Breast epithelium (tissue), 4 donors: ENCODE measurements at regions not wholly inside any gene's neighbourhood (a gene's known extent, or its start where the extent isn't known, plus 50 kb on each side); places are given as distances from the start of the nearest gene placed in this dataset.

ENCODE experiments used
- DNase-seq, 2 donors: peaks; one replicate each; pipeline ENCODE4 v3.0.0-alpha.2; 2019; ENCODE audit warnings: low spot score in 2 of 2
- H3K27ac ChIP-seq, 2 donors: fragments of 200-600 bp; sonication (generic) in 1 of 2; one replicate each; pipeline ENCODE4 v1.5.1; 2016 to 2019; ENCODE audit warnings: mild to moderate bottlenecking in 1 of 2
- H3K27me3 ChIP-seq, 2 donors: fragments of 200-600 bp; sonication (generic) in 1 of 2; one replicate each; pipeline versions ENCODE4 v1.5.1 to v1.6.0; 2017 to 2019; ENCODE audit warnings: control low read depth in 1 of 2, mild to moderate bottlenecking in 1 of 2
- H3K36me3 ChIP-seq: fragments of 200-600 bp; one replicate; pipeline ENCODE4 v1.5.1; 2019
- H3K4me1 ChIP-seq, 2 donors: fragments of 200-600 bp; sonication (generic); one replicate each; pipeline ENCODE4 v1.5.1; 2016 to 2019; ENCODE audit warnings: control low read depth in 1 of 2
- H3K4me3 ChIP-seq, 3 donors: fragments of 200-600 bp; sonication (generic); 1 replicate in 2 of 3; 2 replicates in 1 of 3; pipeline ENCODE4 v1.5.1; 2016 to 2019; ENCODE audit warnings: mild to moderate bottlenecking in 3 of 3, moderate library complexity in 2 of 3
- H3K9me3 ChIP-seq, 2 donors: fragments of 200-600 bp; sonication (generic) in 1 of 2; one replicate each; pipeline ENCODE4 v1.5.1; 2016 to 2019; ENCODE audit warnings: control low read depth in 1 of 2
- POLR2A ChIP-seq: fragments of 450-650 bp; IDR thresholded peaks from one replicate; pipeline ENCODE4 v1.6.1; 2016; ENCODE audit warnings: antibody characterized with exemption, mild to moderate bottlenecking, moderate library complexity
- POLR2AphosphoS5 ChIP-seq, 3 donors: sonication (generic); formaldehyde crosslinking; IDR thresholded peaks; one replicate each; pipeline ENCODE4 v1.6.1; 2017; ENCODE audit warnings: antibody characterized with exemption in 3 of 3
- intact Hi-C: fragments of 100-400 bp; cut with DNase I; formaldehyde crosslinking; loops from one replicate; pipeline ENCODE4 v1.15.1; 2023; ENCODE audit warnings: low total_unique reads
- TF ChIP-seq, protein P1 (sequence below), 3 donors: fragments of 450-650 bp; IDR thresholded peaks; one replicate each; pipeline ENCODE4 v1.5.1; 2016 to 2017; ENCODE audit warnings: antibody characterized with exemption in 3 of 3, mild to moderate bottlenecking in 3 of 3, moderate library complexity in 3 of 3

DNA sequence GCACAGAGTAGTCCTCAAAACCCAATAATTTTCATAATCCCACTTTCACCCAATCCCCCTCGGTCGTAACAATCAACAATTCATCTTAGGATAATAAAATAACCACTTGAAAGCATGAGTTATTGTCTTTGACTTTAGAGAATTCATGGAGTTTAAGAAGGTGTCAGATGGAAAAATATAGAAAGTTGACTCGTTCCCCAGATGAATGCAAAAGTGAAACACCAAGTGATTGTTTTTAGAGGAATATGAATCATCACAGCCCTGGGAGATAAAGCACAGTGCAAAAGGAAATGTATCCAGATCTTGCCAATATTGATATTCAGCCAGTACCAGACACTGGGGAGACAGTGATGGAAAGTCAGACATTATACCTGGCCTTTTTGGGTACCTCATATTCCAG is 860.5 kb downstream of the DHX35 start:
- Histone ChIP-seq H3K9me3 (no peaks in the 10 kb centered on the region), H3K4me3 (no peak overlapping the region), H3K27ac (no peak overlapping the region), H3K27me3 (no peaks in the 10 kb centered on the region), H3K36me3 (no peaks in the 10 kb centered on the region), H3K4me1 (no peaks in the 10 kb centered on the region)
- intact Hi-C loops = no loop called here
- no peak for TF ChIP-seq POLR2AphosphoS5 (IDR thresholded peaks at IDR 0.05)
- no peak for TF ChIP-seq POLR2A
- TF ChIP-seq, protein P1, sequence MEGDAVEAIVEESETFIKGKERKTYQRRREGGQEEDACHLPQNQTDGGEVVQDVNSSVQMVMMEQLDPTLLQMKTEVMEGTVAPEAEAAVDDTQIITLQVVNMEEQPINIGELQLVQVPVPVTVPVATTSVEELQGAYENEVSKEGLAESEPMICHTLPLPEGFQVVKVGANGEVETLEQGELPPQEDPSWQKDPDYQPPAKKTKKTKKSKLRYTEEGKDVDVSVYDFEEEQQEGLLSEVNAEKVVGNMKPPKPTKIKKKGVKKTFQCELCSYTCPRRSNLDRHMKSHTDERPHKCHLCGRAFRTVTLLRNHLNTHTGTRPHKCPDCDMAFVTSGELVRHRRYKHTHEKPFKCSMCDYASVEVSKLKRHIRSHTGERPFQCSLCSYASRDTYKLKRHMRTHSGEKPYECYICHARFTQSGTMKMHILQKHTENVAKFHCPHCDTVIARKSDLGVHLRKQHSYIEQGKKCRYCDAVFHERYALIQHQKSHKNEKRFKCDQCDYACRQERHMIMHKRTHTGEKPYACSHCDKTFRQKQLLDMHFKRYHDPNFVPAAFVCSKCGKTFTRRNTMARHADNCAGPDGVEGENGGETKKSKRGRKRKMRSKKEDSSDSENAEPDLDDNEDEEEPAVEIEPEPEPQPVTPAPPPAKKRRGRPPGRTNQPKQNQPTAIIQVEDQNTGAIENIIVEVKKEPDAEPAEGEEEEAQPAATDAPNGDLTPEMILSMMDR (IDR thresholded peaks at IDR 0.05) = no peak
- DNase-seq = no peak

DNA sequence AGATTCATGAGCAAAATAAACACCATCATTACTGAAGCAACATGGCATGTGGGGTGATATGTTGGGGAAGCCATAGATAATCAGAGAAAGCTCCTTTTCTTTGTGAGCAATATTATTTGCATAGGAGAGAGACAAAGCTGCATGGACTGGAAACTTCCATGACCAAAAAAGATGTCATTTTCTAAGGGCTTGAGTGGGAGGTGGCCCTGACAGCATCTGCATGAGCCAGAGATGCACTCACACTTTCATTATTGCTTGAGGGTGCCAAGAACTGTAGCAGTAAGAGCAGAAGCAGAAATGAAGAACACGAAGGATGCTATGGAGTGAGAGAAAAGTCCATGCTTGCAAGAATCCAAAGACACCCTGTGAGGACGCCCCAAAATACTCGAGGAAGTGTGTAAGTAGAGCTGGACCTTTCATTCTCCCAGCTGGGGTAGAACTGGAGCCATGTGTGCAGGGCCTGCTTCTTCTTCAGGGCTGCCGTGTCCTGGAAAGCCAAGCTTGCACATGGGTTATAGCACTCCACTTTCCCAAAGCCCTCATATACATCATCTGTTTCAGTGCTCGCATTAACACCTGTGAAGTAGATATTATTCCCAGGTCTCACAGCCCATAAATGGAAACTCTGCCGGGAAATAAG is 851.2 kb downstream of the DHX35 start:
- intact Hi-C loops = no loop called here
- Histone ChIP-seq H3K27ac (no peak overlapping the region), H3K9me3 (no peaks in the 10 kb centered on the region), H3K36me3 (no peaks in the 10 kb centered on the region), H3K4me1 (no peaks in the 10 kb centered on the region), H3K27me3 (no peaks in the 10 kb centered on the region), H3K4me3 (no peak overlapping the region)
- no peak for DNase-seq
- TF ChIP-seq, protein P1 (IDR thresholded peaks at IDR 0.05) = no peak
- TF ChIP-seq POLR2A (no peak), POLR2AphosphoS5 (IDR thresholded peaks at IDR 0.05) (no peak)

DNA sequence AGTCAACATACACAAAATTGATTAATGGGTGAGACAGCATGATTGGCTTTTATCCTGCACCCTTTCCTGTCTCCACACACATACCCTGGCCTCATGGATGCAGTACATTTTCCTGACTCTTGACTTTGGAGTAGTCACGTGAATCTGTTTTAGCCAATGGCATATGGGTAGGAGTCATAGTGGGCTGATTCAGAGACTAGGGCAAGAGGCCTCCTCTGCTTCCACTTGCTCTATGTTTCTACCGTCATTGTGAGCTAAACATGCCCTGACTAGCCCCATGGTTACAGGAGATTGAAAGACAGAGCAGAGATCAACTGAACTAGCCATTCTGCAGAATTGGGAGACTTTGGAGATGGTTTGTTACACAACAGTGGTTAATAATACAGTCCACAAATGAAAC is 850.0 kb downstream of the DHX35 start:
- Histone ChIP-seq H3K9me3 (no peaks in the 10 kb centered on the region), H3K27ac (no peak overlapping the region), H3K27me3 (no peaks in the 10 kb centered on the region), H3K4me3 (no peak overlapping the region), H3K4me1 (no peaks in the 10 kb centered on the region), H3K36me3 (no peaks in the 10 kb centered on the region)
- intact Hi-C loops = no loop called here
- TF ChIP-seq POLR2AphosphoS5 (IDR thresholded peaks at IDR 0.05) (no peak), POLR2A (no peak)
- TF ChIP-seq, protein P1 (IDR thresholded peaks at IDR 0.05) = no peak
- no peak for DNase-seq

DNA sequence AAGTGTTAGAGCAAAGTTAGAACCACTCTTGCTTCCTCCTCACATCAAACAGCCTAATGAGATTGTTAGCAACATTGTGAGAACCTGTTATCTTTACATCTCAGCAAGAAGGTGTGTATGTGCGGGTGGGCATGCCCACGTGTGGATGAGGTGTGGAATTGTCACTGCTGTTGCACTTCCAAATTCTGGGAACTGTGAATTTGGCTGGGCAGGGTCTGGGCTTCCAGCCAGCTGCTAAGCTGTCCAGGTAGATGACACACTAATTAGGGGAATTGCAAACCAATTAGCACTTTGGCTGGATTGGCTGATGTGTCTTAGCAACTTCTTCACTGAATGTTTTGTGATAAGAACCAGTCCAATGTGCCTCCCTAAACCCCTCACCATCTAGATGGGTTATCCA is 848.2 kb downstream of the DHX35 start:
- Histone ChIP-seq H3K27ac (no peak overlapping the region), H3K27me3 (no peaks in the 10 kb centered on the region), H3K4me3 (no peak overlapping the region), H3K36me3 (no peaks in the 10 kb centered on the region), H3K4me1 (no peaks in the 10 kb centered on the region), H3K9me3 (no peaks in the 10 kb centered on the region)
- intact Hi-C loops = no loop called here
- TF ChIP-seq POLR2A = no peak
- TF ChIP-seq POLR2AphosphoS5 (IDR thresholded peaks at IDR 0.05) = no peak
- TF ChIP-seq, protein P1 (IDR thresholded peaks at IDR 0.05) = no peak
- no peak for DNase-seq

DNA sequence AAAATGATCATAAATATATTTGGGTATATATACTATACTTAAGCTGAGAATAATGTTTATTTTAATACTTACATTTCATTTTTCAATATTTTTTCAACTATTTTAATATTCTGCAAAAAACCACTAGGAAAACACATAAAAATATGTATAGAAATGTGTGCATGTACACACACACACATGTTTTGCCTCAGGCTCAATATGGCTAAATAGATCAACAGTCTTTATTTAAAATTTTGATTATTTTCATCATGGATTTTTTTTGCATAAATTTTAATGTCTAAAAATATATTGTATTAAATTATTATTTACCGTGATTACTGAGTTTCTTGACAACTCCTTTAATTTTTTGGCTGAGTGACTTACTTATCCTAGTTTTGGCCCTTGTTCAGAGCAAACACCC is 846.5 kb downstream of the DHX35 start:
- H3K36me3 ChIP-seq = no peaks in the 10 kb centered on the region
- no peaks in the 10 kb centered on the region for H3K4me1 ChIP-seq
- DNase-seq = no peak
- no peak overlapping the region for H3K4me3 ChIP-seq
- H3K27me3 ChIP-seq = no peaks in the 10 kb centered on the region
- intact Hi-C loops = no loop called here
- TF ChIP-seq POLR2A (no peak), POLR2AphosphoS5 (IDR thresholded peaks at IDR 0.05) (no peak)
- TF ChIP-seq, protein P1 (IDR thresholded peaks at IDR 0.05) = no peak
- H3K27ac ChIP-seq = no peak overlapping the region
- no peaks in the 10 kb centered on the region for H3K9me3 ChIP-seq
